ENCODE measurements at regions not wholly inside any gene's neighbourhood (a gene's known extent, or its start where the extent isn't known, plus 50 kb on each side); places are given as distances from the start of the nearest gene placed in this dataset.

- DNase-seq, result no peak
These were observed 928.1 kb downstream of the CCSER2 start for GRCh38 chr10:85256481-85256880.

GRCh38 chr10:85259908-85260307 is 931.5 kb downstream of the CCSER2 start:
- DNase-seq, result no peak

GRCh38 chr10:85262992-85263391 is 934.6 kb downstream of the CCSER2 start:
- DNase-seq, result no peak

GRCh38 chr10:85265121-85265520 is 936.7 kb downstream of the CCSER2 start:
- no peak for DNase-seq

GRCh38 chr10:85266808-85267207 is 938.4 kb downstream of the CCSER2 start:
- DNase-seq, result no peak

GRCh38 chr10:85280014-85280413 is 951.6 kb downstream of the CCSER2 start:
- no peak for DNase-seq

GRCh38 chr10:85284778-85285770 is 956.7 kb downstream of the CCSER2 start:
- DNase-seq, result no peak

GRCh38 chr10:85293483-85293882 is 965.1 kb downstream of the CCSER2 start:
- DNase-seq, result no peak

- DNase-seq, result no peak
These were observed 983.4 kb downstream of the CCSER2 start for GRCh38 chr10:85311613-85312337.

GRCh38 chr10:85315657-85316056 is 987.3 kb downstream of the CCSER2 start:
- no peak for DNase-seq

GRCh38 chr10:85316276-85316675 is 987.9 kb downstream of the CCSER2 start:
- DNase-seq, result no peak

- DNase-seq, result no peak
These were observed 989.4 kb downstream of the CCSER2 start for GRCh38 chr10:85317827-85318226.

GRCh38 chr10:85318809-85319807 is 990.7 kb downstream of the CCSER2 start:
- DNase-seq, result no peak

- no peak for DNase-seq
These were observed 991.4 kb downstream of the CCSER2 start for GRCh38 chr10:85319826-85320225.

GRCh38 chr10:85333594-85333993 is 1005.2 kb downstream of the CCSER2 start:
- no peak for DNase-seq

GRCh38 chr10:85362401-85362800 is 1004.2 kb downstream of the GRID1 start:
- no peak for DNase-seq

- no peak for DNase-seq
These were observed 989.4 kb downstream of the GRID1 start for GRCh38 chr10:85377029-85377806.

GRCh38 chr10:85379338-85379737 is 987.3 kb downstream of the GRID1 start:
- DNase-seq, result no peak

GRCh38 chr10:85400981-85401695 is 965.5 kb downstream of the GRID1 start:
- DNase-seq, result no peak

- no peak for DNase-seq
These were observed 964.1 kb downstream of the GRID1 start for GRCh38 chr10:85402541-85402940.

- DNase-seq, result no peak
These were observed 959.5 kb downstream of the GRID1 start for GRCh38 chr10:85407088-85407487.

All from CD4-positive, alpha-beta T cell treated with Interleukin-1 beta for 1 hour (primary cell).